Smooth muscle cell (in vitro differentiated cells): ENCODE measurements at regions not wholly inside any gene's neighbourhood (a gene's known extent, or its start where the extent isn't known, plus 50 kb on each side); places are given as distances from the start of the nearest gene placed in this dataset.
"Not testable (repeated sequence)": the region's sequence is repeated elsewhere in the genome, so short reads cannot be mapped to it uniquely, and the experiment has no call there.

ENCODE experiments used
- DNase-seq: peaks from one replicate; lab custom pipeline; 2025; ENCODE audit not compliant: unreplicated experiment; lab: John Stamatoyannopoulos, UW
- H2AFZ ChIP-seq: fragments of 200-600 bp; sonication (generic); 2 replicates; pipeline ENCODE4 v1.6.0; 2016; ENCODE audit warnings: antibody characterized with exemption, low read depth, mild to moderate bottlenecking
- H3F3A ChIP-seq: fragments of 200-600 bp; sonication (generic); 2 replicates; pipeline ENCODE4 v1.6.0; 2017; ENCODE audit warnings: antibody characterized with exemption, low read depth
- H3K27ac ChIP-seq: fragments of 200-600 bp; sonication (generic); 2 replicates; pipeline ENCODE4 v1.5.1; 2016; ENCODE audit warnings: low read depth, mild to moderate bottlenecking
- H3K27me3 ChIP-seq: fragments of 200-600 bp; sonication (generic); 2 replicates; pipeline ENCODE4 v1.6.1; 2016; ENCODE audit warnings: low read depth, mild to moderate bottlenecking
- H3K36me3 ChIP-seq: fragments of 200-600 bp; sonication (generic); 2 replicates; pipeline ENCODE4 v1.5.1; 2016; ENCODE audit warnings: low read depth
- H3K4me1 ChIP-seq: fragments of 200-600 bp; sonication (generic); 2 replicates; pipeline ENCODE4 v1.5.1; 2016; ENCODE audit warnings: low read depth
- H3K4me2 ChIP-seq: fragments of 200-600 bp; sonication (generic); 2 replicates; pipeline ENCODE4 v1.6.0; 2016; ENCODE audit warnings: mild to moderate bottlenecking
- H3K4me3 ChIP-seq: fragments of 200-600 bp; sonication (generic); 2 replicates; pipeline ENCODE4 v1.5.1; 2016; ENCODE audit warnings: mild to moderate bottlenecking
- H3K79me2 ChIP-seq: fragments of 200-600 bp; sonication (generic); 2 replicates; pipeline ENCODE4 v1.6.0; 2016; ENCODE audit warnings: low read depth, mild to moderate bottlenecking
- H3K9ac ChIP-seq: fragments of 200-600 bp; sonication (generic); 2 replicates; pipeline ENCODE4 v1.6.0; 2016; ENCODE audit warnings: low read depth
- H3K9me3 ChIP-seq: fragments of 200-600 bp; sonication (generic); replicated peaks from 2 replicates; pipeline ENCODE4 v1.5.1; 2016; ENCODE audit warnings: low read depth
- H4K20me1 ChIP-seq: fragments of 200-600 bp; sonication (generic); 2 replicates; pipeline ENCODE4 v1.6.0; 2016; ENCODE audit warnings: low read depth
- WGBS: methylation state at CpG from one replicate; pipeline ENCODE4 v1.1.7; 2016; ENCODE audit warnings: low lambda C conversion rate; 5-methylcytosine and 5-hydroxymethylcytosine counted together
- TF ChIP-seq, protein P1 (sequence below): fragments of 200-600 bp; sonication (generic); IDR thresholded peaks from 2 replicates; pipeline ENCODE4 v1.5.1; 2017; ENCODE audit warnings: borderline replicate concordance, mild to moderate bottlenecking, antibody characterized with exemption; ENCODE audit not compliant: insufficient read depth, poor library complexity, severe bottlenecking

- no peaks in the 10 kb centered on the region for H3K36me3 ChIP-seq
- no peak overlapping the region for H3K4me3 ChIP-seq
- no peak for DNase-seq
- no peaks in the 10 kb centered on the region for H3K9me3 ChIP-seq
- no peaks in the 10 kb centered on the region for H4K20me1 ChIP-seq
- peak overlapping the region; percentile 61 for H2AFZ ChIP-seq
- no peak overlapping the region for H3K4me2 ChIP-seq
- H3F3A ChIP-seq = no peaks in the 10 kb centered on the region
- H3K4me1 ChIP-seq = no peaks in the 10 kb centered on the region
- H3K27me3 ChIP-seq = no peaks in the 10 kb centered on the region
- 62% methylated on average over 4 of the region's 4 CpGs for WGBS
- H3K9ac ChIP-seq = no peak overlapping the region
- TF ChIP-seq, protein P1, sequence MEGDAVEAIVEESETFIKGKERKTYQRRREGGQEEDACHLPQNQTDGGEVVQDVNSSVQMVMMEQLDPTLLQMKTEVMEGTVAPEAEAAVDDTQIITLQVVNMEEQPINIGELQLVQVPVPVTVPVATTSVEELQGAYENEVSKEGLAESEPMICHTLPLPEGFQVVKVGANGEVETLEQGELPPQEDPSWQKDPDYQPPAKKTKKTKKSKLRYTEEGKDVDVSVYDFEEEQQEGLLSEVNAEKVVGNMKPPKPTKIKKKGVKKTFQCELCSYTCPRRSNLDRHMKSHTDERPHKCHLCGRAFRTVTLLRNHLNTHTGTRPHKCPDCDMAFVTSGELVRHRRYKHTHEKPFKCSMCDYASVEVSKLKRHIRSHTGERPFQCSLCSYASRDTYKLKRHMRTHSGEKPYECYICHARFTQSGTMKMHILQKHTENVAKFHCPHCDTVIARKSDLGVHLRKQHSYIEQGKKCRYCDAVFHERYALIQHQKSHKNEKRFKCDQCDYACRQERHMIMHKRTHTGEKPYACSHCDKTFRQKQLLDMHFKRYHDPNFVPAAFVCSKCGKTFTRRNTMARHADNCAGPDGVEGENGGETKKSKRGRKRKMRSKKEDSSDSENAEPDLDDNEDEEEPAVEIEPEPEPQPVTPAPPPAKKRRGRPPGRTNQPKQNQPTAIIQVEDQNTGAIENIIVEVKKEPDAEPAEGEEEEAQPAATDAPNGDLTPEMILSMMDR = no peak
- peak overlapping the region; percentile 5 for H3K27ac ChIP-seq
- H3K79me2 ChIP-seq = no peaks in the 10 kb centered on the region
These were observed 1026.9 kb downstream of the MAT2B start for GRCh38 chr5:164532235-164532900.

- not testable (repeated sequence) for H3K27me3 ChIP-seq, H3K79me2 ChIP-seq, H3K4me3 ChIP-seq, H3F3A ChIP-seq, H3K36me3 ChIP-seq, H3K4me1 ChIP-seq, DNase-seq, H3K4me2 ChIP-seq, H3K9me3 ChIP-seq, H3K9ac ChIP-seq, H4K20me1 ChIP-seq, H2AFZ ChIP-seq
- H3K27ac ChIP-seq = peak overlapping the region; percentile 5
- 80% methylated on average over 7 of the region's 7 CpGs for WGBS
These were observed 1028.0 kb downstream of the MAT2B start for GRCh38 chr5:164533426-164533825.

GRCh38 chr5:164540174-164540573 is 1034.8 kb downstream of the MAT2B start:
- Histone ChIP-seq H4K20me1 (no peaks in the 10 kb centered on the region), H3K4me1 (no peaks in the 10 kb centered on the region), H2AFZ (no peak overlapping the region), H3K27ac (no peak overlapping the region), H3K9ac (no peak overlapping the region), H3K27me3 (no peaks in the 10 kb centered on the region), H3F3A (no peaks in the 10 kb centered on the region), H3K4me3 (no peak overlapping the region), H3K79me2 (no peaks in the 10 kb centered on the region), H3K36me3 (no peaks in the 10 kb centered on the region), H3K4me2 (no peak overlapping the region), H3K9me3 (no peaks in the 10 kb centered on the region)
- TF ChIP-seq, protein P1 = no peak
- no peak for DNase-seq
- 83% methylated on average over 2 of the region's 2 CpGs for WGBS

DNA sequence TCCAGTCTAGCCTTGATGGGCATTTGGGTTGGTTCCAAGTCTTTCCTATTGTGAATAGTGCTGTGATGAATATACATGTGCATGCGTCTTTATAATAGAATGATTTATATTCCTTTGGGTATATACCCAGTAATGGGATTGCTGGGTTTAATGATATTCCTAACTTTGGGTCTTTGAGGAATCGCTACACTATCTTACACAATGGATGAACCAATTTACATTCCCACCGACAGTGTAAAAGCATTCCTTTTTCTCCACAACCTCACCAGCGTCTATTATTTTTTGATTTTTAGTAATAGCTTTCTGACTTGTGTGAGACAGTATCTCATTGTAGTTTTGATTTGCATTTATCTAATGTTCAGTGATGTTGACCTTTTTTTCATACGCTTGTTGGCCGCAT is 1040.1 kb downstream of the MAT2B start:
- Histone ChIP-seq H3K9ac (no peak overlapping the region), H3K27me3 (no peaks in the 10 kb centered on the region), H3F3A (no peaks in the 10 kb centered on the region), H3K27ac (no peak overlapping the region), H3K9me3 (peaks cover 4% of the 10 kb centered on the region), H3K36me3 (no peaks in the 10 kb centered on the region), H3K4me3 (no peak overlapping the region), H2AFZ (no peak overlapping the region), H4K20me1 (no peaks in the 10 kb centered on the region), H3K4me2 (no peak overlapping the region), H3K79me2 (no peaks in the 10 kb centered on the region), H3K4me1 (no peaks in the 10 kb centered on the region)
- 93% methylated on average over 6 of the region's 6 CpGs for WGBS
- DNase-seq = no peak
- TF ChIP-seq, protein P1 = no peak
